Tibial nerve (tissue), 4 donors: ENCODE measurements at regions not wholly inside any gene's neighbourhood (a gene's known extent, or its start where the extent isn't known, plus 50 kb on each side); places are given as distances from the start of the nearest gene placed in this dataset.

ENCODE experiments used
- DNase-seq, 2 donors: peaks; one replicate each; pipeline ENCODE4 v3.0.0-alpha.2; 2019; ENCODE audit warnings: low spot score in 2 of 2
- H3K27ac ChIP-seq, 4 donors: fragments of 200-600 bp; sonication (generic) in 3 of 4; one replicate each; pipeline ENCODE4 v1.5.1; 2017 to 2019; ENCODE audit warnings: mild to moderate bottlenecking in 1 of 4
- H3K27me3 ChIP-seq, 2 donors: fragments of 200-600 bp; sonication (generic) in 1 of 2; one replicate each; pipeline versions ENCODE4 v1.5.1 to v1.6.0; 2017 to 2019
- H3K36me3 ChIP-seq, 3 donors: fragments of 200-600 bp; sonication (generic); one replicate each; pipeline ENCODE4 v1.5.1; 2018 to 2019
- H3K4me1 ChIP-seq, 4 donors: fragments of 200-600 bp; sonication (generic) in 3 of 4; one replicate each; pipeline ENCODE4 v1.5.1; 2017 to 2019
- H3K4me3 ChIP-seq, 4 donors: fragments of 200-600 bp; sonication (generic) in 3 of 4; one replicate each; pipeline ENCODE4 v1.5.1; 2017 to 2019; ENCODE audit warnings: mild to moderate bottlenecking in 1 of 4, moderate library complexity in 1 of 4
- H3K9me3 ChIP-seq, 4 donors: fragments of 200-600 bp; sonication (generic) in 3 of 4; one replicate each; pipeline ENCODE4 v1.5.1; 2017 to 2019
- CTCF ChIP-seq, 5 experiments: fragments of 200-600 bp in 3 of 5; fragments of 450-650 bp in 2 of 5; sonication (generic) in 3 of 5; IDR thresholded peaks; one replicate each; pipeline ENCODE4 v1.5.1; 2016 to 2019; ENCODE audit warnings: antibody characterized with exemption in 5 of 5, mild to moderate bottlenecking in 3 of 5, moderate library complexity in 2 of 5
- EP300 ChIP-seq, 2 donors: sonication (generic); formaldehyde crosslinking; IDR thresholded peaks; one replicate each; pipeline ENCODE4 v1.6.1; 2017; ENCODE audit warnings: antibody characterized with exemption in 2 of 2, mild to moderate bottlenecking in 1 of 2
- POLR2A ChIP-seq, 2 donors: fragments of 450-650 bp; IDR thresholded peaks; one replicate each; pipeline ENCODE4 v1.6.1; 2017; ENCODE audit warnings: antibody characterized with exemption in 2 of 2, mild to moderate bottlenecking in 2 of 2, moderate library complexity in 2 of 2
- WGBS, 2 donors: methylation state at CpG; one replicate each; pipeline ENCODE4 v1.1.5; 2018; 5-methylcytosine and 5-hydroxymethylcytosine counted together

GRCh38 chr7:156423876-156424275 is 216.7 kb upstream of the RNF32 start:
- no peaks in the 10 kb centered on the region for H3K27me3 ChIP-seq
- TF ChIP-seq POLR2A (IDR thresholded peaks at IDR 0.05) = no peak
- TF ChIP-seq CTCF (IDR thresholded peaks at IDR 0.05) = no peak
- no peak for TF ChIP-seq EP300 (IDR thresholded peaks at IDR 0.05)
- no peaks in the 10 kb centered on the region for H3K4me1 ChIP-seq
- DNase-seq = no peak
- H3K27ac ChIP-seq = no peak overlapping the region
- no peak overlapping the region for H3K4me3 ChIP-seq
- peaks cover 0 to 7% (median 0%) of the 10 kb centered on the region in 4 donors for H3K9me3 ChIP-seq
- H3K36me3 ChIP-seq = no peaks in the 10 kb centered on the region

- no peak for DNase-seq
- Histone ChIP-seq H3K36me3 (no peaks in the 10 kb centered on the region), H3K27ac (no peak overlapping the region), H3K4me1 (no peaks in the 10 kb centered on the region), H3K27me3 (no peaks in the 10 kb centered on the region), H3K9me3 (peaks cover 0 to 7% (median 0%) of the 10 kb centered on the region in 4 donors), H3K4me3 (no peak overlapping the region)
- 75 to 86% methylated on average over 1 of the region's 1 CpG for WGBS, 2 donors
- TF ChIP-seq POLR2A (IDR thresholded peaks at IDR 0.05) = no peak
- no peak for TF ChIP-seq CTCF (IDR thresholded peaks at IDR 0.05)
- no peak for TF ChIP-seq EP300 (IDR thresholded peaks at IDR 0.05)
Observed at GRCh38 chr7:156420496-156420895, 220.1 kb upstream of the RNF32 start.

- H3K9me3 ChIP-seq = peaks cover 0 to 7% (median 0%) of the 10 kb centered on the region in 4 donors
- WGBS, 2 donors = 85 to 89% methylated on average over 3 of the region's 3 CpGs
- DNase-seq = no peak
Observed at GRCh38 chr7:156419782-156420181, 220.8 kb upstream of the RNF32 start.

GRCh38 chr7:156402255-156402654 is 238.3 kb upstream of the RNF32 start:
- 93 to 94% methylated on average over 11 of the region's 11 CpGs for WGBS, 2 donors
- H3K4me1 ChIP-seq = no peaks in the 10 kb centered on the region
- DNase-seq = no peak
- no peaks in the 10 kb centered on the region for H3K36me3 ChIP-seq
- no peak overlapping the region for H3K4me3 ChIP-seq
- no peak overlapping the region for H3K27ac ChIP-seq
- no peaks in the 10 kb centered on the region for H3K9me3 ChIP-seq
- TF ChIP-seq CTCF (IDR thresholded peaks at IDR 0.05) (no peak), EP300 (IDR thresholded peaks at IDR 0.05) (no peak), POLR2A (IDR thresholded peaks at IDR 0.05) (no peak)
- no peaks in the 10 kb centered on the region for H3K27me3 ChIP-seq

More at GRCh38 chr7:156419782-156420181, 220.8 kb upstream of the RNF32 start:
- H3K4me1 ChIP-seq = no peaks in the 10 kb centered on the region
- no peak overlapping the region for H3K27ac ChIP-seq
- TF ChIP-seq EP300 (IDR thresholded peaks at IDR 0.05) = no peak
- TF ChIP-seq POLR2A (IDR thresholded peaks at IDR 0.05) = no peak
- TF ChIP-seq CTCF (IDR thresholded peaks at IDR 0.05) = no peak
- no peak overlapping the region for H3K4me3 ChIP-seq
- no peaks in the 10 kb centered on the region for H3K36me3 ChIP-seq
- H3K27me3 ChIP-seq = no peaks in the 10 kb centered on the region

GRCh38 chr7:156401617-156402016 is 239.0 kb upstream of the RNF32 start:
- Histone ChIP-seq H3K4me3 (no peak overlapping the region), H3K4me1 (no peaks in the 10 kb centered on the region), H3K9me3 (no peaks in the 10 kb centered on the region), H3K36me3 (no peaks in the 10 kb centered on the region), H3K27me3 (no peaks in the 10 kb centered on the region), H3K27ac (no peak overlapping the region)
- WGBS, 2 donors = 88 to 94% methylated on average over 9 of the region's 9 CpGs
- TF ChIP-seq EP300 (IDR thresholded peaks at IDR 0.05) (no peak), CTCF (IDR thresholded peaks at IDR 0.05) (no peak), POLR2A (IDR thresholded peaks at IDR 0.05) (no peak)
- no peak for DNase-seq
